HUDEP-2 (cell line): ENCODE measurements at regions not wholly inside any gene's neighbourhood (a gene's known extent, or its start where the extent isn't known, plus 50 kb on each side); places are given as distances from the start of the nearest gene placed in this dataset.
"Not testable (repeated sequence)": the region's sequence is repeated elsewhere in the genome, so short reads cannot be mapped to it uniquely, and the experiment has no call there.

ENCODE experiments used
- DNase-seq, 76 experiments: peaks; one replicate each; lab custom pipeline; 2025; ENCODE audit not compliant: unreplicated experiment in 76 of 76; lab: John Stamatoyannopoulos, UW

DNA sequence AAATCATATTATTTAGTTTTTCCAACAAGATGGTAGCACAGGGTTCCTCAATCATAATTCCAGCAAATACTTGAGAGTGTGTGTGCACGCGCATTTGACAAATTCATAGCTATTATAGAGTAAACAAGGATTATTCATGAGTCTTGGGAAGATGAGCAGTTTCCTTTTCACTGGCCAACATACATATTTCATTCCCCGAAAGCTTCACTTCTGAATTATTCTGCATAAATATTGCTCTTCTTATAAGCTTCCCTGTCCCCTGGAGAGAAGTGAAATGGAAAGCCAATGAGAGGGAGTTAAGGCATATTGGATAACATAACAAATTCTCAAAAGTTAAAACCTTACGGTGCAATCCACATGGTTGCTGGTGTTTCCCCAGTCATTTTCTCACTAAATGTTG is 386.4 kb upstream of the SEMA6A start:
- no peak for DNase-seq

DNA sequence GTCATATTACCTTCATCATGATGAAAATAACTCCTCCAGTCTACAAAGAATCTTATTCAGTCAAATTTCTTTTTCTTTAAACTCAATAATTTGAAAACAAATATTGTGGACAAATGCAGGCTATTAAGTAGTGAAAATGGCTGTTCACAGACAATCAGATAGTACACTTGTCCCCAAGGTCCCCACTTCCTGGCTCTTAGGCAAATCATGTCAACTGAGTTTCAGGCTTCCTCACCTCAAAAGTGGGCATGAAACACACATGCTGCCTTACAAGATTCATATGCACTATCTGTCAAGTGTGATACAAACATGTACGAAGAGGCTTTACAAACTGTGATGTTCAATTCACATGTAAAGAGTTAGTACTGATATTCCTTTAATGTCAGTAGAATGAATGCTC is 385.2 kb upstream of the SEMA6A start:
- no peak for DNase-seq

DNA sequence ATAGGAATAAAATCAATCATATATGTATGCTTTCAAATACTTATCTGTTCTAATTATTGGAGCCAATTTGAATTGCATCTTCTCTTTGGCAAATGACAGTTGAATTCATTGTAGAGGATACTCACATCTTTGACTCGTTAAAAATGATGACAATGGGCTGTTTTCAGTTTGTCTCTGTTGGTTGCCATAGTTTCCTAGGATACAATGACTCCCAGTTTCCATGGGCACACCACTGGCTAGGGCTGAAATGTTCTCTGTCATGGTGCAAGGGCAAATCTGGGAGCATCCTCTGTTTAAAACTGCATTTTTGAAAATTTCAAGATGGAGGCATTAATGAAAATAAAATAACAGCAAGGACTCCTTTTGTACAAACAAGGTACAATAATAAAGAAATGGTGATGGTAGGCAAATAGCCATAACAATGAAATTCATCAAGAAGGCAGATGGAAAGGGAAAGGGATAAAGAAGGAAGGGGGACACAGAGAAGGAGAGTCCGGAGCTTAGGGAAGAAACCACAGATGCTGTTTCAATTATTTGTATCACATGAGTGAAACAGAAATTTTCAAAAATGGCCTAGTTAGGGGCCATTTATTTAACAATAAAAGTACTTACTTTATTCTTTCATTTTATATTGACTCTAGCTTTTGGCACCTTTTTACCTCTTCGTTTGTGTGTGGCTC is 378.8 kb upstream of the SEMA6A start:
- no peak for DNase-seq

DNA sequence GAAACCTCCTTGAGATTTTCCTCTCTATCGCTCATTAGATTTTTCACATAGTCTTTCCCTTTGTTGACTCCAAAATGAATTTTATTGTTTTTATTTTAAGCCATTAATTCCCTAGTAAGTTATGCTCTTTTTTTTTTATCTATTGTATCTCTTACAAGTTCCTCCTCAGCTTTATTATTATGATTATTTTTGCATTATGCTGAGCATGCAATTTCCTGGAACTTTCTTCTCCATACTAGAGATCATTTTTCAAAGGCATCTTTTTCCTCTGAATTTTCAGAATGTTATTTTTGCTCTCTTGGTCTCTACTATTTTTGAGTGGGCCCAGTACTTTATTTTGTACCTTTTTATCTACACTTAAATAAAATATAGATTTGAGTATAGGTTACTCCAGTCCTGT is 376.6 kb upstream of the SEMA6A start:
- DNase-seq: no peak

DNA sequence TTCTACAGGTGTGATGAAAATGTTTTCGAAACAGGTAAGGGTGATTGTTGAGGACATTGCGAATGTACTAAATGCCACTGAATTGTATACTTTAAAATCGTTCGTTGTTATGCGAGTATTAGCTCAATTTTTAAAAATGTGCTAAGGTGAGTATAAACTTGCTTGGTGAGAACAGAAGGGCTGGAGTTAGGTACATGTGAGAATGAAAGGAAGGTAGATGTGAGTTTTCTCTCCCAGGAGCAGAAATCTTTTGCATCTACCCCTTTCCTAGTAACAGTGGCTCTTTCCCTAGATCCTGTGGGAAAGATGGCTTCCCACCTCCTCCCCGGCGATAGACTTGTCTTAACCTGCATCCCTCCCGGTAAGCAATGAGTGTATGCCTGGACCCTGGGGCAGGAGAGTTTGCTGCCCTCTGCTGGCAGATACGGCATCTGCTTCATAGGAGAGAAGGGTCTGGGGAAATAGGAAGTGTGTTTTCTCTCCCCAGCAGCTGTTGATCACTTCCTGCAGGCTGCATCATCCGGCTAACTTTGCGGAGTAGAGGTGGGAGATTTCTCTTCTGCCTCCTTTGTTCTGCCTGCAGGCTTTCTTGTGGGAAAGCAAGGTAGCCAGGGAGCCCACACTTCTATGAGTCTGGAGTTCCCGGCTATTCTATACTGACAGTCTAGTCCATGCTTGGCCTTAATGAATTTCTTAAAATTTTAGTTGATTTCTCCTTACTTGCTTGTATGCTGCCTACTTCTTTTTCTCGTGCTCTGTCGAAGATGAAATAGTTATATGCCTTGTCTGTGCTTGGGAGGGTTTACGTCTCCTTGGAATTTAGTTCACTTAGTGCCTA is 373.3 kb upstream of the SEMA6A start:
- peak in 52 of 76 experiments; percentile 1 to 61 (median 22) for DNase-seq

DNA sequence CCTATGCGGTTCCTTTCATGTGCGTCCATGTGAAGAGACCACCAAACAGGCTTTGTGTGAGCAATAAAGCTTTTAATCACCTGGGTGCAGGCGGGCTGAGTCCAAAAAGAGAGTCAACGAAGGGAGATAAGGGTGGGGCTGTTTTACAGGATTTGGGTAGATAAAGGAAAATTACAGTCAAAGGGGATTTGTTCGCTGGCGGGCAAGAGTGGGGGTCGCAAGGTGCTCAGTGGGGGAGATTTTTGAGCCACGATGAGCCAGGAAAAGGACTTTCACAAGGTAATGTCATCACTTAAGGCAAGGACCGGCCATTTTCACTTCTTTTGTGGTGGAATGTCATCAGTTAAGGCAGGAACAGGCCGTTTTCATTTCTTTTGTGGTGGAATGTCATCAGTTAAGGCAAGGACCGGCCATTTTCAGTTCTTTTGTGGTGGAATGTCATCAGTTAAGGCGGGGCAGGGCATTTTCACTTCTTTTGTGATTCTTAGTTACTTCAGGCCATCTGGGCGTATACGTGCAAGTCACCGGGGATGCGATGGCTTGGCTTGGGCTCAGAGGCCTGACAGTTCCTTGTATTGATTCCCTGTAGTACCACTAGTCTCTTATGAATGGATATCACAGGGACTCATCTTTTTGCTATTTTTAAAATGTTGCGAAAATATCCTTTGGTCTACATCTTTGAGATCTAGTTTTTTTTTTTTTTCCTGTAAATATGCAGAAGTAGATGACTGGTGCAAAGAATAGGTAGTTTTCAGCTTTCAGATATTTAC is 371.2 kb upstream of the SEMA6A start:
- not testable (repeated sequence) for DNase-seq

DNA sequence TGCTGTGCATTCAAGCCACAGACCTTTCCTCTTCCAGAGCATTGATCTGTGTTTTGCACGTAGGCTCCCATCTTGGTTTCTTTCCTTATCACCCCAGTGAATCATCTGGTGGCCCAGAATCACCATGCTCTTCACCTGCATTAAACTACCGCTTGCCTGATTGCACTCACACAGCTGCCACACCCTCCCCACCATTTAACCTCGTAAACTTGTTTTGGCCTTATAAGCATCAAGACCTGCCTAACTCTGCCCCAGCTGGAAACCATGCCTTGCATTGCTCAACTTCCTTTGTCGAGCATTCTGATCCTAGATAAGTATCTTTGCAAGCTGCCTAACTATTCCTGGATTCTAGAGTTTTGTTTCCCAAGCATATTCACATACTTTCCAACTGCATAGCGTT is 369.6 kb upstream of the SEMA6A start:
- no peak for DNase-seq

DNA sequence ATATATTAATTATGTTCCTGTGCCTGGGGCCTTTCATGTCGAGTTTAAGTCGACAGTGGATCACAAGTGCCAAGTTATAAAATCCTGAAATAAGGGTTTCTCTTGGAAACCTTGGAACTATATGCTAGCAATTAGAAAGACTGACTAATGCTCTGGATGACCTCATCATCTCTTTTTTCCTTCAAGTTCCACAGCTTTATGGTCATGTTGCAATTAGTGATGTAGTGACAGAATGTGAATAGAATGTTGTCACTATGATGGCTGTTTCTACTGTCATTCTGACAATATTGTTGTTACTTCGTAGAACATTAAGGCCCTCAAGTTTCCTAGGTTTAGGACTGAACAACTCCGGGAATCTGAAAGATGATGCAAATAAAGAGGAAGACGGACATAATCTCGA is 368.0 kb upstream of the SEMA6A start:
- no peak for DNase-seq

DNA sequence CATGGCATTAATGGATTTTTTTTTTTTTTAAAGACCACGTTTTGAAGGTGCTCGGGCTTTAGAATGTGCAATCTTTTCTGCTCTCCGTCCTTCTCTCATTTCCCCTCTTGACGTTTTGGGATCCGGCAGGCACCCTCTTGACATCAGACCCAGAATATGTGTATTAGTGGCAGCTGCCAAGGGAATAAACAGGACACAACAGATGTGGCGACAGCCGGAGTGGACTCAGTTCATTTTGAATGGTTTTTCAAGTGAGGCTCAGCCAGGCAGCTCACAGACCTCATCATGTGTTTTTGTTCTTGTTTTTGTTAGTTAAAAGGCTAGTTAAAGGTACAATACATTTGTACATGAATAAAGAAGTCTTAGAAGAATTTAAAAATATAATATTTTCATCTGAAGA is 365.0 kb upstream of the SEMA6A start:
- no peak for DNase-seq

DNA sequence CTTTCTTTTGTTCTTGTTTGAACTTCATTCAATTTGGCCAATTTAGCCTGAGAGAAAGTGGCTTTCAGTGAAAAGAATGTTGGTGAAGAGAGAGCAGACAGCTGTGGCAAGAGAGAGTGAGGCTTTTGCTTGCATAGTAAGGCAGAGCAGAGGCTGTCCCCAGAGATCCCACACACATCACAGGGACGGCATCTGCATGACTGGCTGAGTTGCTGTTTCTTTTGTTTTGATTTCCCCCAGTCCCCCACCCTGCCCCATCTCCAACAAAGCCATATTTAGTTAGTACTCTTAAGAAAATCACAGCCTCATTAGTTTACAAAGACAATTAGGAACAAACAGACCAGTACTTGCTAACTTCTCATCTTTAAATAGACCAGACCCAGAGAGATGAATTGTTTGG is 363.9 kb upstream of the SEMA6A start:
- no peak for DNase-seq

DNA sequence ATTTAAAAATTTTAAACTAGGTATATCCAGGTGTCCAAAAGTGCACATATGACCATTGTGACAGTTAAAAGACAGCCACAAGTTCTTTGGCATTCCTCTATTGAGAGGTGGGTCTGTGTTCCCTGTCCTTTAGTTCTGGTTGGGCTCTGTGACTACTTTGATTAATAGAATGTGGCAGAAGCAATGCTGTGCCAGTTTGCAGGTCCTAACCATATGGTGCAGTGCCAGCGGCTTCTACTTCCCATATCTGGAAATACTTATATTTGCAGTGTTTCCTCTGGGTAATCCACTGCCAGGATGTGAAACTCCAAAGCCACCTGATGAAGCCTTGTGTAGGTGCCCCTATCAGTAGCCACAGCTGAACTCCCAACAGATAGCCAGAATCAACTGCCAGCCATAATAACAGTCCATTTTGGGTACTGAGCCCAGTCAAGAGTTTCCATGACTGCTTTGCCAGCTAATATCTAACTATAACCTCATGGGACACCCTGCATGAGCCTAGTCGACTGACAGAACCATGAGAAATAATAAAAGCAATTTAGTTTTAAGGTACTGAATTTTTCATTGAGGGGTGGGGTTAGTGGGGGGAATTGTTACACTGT is 361.0 kb upstream of the SEMA6A start:
- no peak for DNase-seq

DNA sequence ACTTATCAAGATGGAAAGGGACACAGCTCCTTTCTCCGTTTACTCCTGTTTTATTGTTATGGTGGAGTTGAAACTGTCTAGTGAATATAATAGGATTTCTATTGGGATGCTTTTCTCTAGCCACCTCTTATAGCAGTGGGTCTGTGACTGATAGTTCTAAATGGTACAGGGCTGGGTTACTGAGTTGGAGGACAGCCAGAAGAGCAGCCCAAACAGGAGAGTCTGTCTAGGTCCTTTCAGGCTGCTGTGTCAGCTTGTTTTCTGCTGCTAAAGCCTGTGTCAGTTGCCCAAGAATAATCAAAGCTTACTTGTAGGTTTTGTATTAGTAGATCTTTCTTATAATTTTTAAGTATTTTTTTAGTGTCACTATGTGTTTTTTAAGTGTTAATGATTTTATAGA is 356.0 kb upstream of the SEMA6A start:
- no peak for DNase-seq

DNA sequence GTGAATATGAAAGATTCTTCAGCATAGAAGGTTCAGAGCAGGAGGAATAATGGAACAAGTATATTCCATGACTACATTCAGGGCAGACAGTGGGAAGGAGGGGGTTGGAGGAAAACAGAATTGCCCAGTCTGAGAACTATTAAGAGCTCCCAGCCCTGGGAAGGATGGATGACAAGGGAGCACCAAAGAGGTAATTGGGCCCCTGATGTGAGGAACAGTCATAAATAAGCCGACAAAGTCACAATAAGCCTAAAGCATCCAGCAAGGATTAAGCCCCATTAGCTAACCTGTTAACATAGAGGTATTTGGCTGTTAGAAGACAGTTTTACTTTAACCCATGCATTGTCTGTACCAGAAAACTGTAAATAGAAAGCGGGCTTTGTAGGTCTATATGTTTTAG is 348.7 kb upstream of the SEMA6A start:
- DNase-seq: no peak

DNA sequence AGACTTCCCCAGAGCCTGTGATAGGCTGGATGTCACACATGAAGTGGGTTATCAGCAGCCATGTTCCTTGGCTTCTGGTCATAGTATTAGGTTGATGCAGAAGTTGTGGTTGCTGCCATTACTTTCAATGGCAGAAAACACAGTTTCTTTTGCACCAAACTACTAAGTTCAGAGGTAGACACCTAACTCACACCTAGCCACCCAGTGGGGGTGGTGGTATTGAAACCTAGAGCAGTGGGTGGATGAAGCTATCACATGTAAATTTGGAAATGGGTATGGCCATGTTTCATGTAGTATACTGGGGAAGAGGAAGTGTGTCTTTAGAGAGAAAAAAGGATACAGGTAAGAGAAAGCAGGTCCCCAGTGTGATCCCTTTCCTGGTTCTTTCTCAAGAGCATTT is 347.9 kb upstream of the SEMA6A start:
- DNase-seq: no peak

DNA sequence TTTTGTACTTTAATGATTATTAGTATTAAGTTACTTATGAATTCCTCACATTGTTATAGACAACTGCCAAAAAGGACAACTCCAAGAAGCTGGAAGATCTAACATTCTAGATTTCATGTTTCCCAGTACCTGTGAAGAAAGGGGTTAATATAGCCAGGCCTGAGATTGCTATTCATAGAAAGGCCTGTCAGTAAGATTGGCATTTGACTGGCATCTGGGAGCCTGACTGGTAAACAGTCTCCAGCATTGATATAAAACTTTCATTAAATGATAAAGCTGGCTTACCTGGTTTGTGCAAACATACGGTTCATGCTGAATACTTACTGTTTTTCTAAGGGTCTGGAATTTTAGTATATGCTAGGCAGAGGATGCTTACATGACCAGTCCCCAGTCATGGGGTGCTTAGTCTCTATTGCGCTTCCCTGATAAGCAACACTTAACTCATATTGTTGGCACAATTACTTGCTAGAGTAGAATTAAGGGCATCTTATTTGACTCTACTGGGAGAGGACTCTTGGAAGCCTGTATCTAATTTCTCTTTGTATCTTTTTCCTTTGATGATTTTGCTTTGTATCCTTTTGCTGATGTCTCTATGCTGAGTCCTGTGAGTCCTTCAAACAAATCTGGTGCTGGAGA is 340.4 kb upstream of the SEMA6A start:
- DNase-seq: no peak

DNA sequence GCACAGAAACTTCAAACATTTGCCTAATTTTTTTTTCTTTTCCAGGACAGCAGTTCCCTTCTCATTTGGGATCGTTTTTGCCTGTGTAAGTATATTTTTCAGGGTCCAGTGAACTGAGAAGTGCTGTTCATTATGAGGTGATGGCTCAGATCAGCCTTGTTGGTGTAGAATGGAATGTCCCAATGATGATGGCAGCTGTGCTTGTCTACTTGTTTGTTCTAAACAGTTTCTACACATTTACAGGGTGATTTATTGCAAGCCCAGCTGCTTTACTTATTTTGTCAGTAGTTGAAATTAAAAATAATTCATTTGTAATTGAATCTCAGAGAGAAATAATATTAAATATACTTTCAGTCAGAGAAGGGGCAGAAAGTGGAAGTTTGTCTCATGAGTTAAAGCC is 337.6 kb upstream of the SEMA6A start:
- DNase-seq: no peak

DNA sequence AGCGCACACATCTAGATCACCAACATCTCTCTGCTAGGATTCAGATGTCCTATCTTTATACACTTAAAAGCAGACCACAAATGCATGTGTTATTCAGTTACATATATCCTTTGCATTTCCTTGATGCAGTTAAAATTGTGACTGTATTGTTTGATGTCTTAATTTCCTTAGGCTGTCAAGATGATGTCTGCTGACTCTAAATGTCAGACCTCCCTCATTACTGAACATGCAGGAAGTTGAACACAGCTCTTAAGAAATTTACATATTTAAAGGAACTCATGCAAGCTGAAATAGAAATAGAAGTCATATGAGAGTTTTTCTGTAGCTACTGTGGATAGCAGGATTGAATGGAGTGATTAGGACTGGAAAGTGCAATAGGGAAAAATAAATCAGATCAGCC is 336.5 kb upstream of the SEMA6A start:
- DNase-seq: no peak

DNA sequence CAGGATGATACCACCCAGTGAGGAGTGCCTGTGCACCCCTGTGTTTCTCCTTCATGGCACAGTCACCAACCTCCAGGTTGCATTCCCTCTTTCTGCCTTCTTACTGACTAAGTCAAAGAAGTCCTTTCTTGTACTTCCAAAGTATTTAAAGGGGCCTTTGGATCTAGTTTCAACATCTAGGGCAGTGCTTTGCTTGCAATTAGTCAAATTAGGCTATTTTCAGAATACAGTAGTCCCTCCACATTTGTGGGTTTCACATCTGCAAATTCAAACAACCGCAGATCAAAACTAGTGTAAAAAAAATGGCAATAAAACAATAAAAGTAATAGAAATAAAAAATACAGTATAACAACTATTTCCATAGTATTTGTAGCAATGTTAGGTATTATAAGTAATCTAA is 333.9 kb upstream of the SEMA6A start:
- no peak for DNase-seq

DNA sequence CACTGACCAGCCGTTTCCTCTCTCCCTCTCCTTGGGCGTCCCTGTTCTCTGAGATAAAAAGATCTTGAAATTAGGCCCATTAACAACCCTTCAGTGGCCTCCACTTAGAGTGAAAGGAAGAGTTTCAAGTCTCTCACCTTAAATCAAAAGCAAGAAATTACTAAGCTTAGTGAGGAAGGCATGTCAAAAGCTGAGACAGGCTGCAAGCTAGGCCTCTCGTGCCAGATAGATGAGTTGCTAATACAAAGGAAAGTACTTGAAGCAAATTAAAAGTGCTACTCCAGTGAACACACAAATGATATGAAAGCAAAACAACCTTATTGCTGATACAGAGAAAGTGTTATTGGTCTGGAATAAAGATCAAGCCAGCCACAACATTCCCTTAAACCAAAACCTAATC is 331.3 kb upstream of the SEMA6A start:
- DNase-seq: no peak

DNA sequence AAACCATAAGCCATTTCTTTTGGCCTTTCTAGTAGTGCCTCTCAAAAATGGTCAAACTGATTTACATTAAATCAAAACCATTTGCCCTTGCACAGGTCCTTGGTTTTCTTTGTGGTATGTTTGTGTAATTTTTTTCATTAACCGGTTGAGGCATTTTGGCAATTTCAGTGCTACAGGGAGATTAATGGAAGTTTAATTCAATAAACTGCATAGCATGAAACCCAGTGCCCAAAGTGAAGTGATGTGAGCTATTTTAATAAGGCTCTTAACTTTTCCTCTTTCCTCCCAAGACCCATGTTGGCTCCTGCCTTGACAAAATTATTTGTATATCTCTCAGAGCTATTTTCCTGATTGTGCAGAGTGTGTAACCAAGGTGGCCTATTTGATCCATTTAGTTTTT is 326.2 kb upstream of the SEMA6A start:
- no peak for DNase-seq

DNA sequence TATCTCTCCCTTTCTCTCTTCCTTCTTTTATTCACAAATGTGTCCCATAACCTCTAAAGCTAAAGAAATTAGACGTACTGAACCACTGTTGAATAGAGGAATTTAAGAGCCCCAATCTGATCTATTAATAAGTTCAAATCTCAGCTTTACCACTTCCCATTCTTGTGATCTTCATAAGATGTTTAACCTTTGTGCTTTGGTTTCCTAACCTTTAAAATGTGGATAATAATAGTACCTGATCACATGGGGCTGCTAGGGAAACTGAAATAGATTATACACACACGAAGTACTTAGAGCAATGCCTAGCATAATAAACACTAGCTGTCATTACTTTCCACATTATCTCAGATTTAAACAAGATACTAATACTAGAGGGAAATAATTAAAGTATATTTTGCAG is 324.3 kb upstream of the SEMA6A start:
- no peak for DNase-seq
